Lower leg skin (tissue), 4 donors: ENCODE measurements at regions not wholly inside any gene's neighbourhood (a gene's known extent, or its start where the extent isn't known, plus 50 kb on each side); places are given as distances from the start of the nearest gene placed in this dataset.
A peak's percentile ranks its signal among the peaks of the same experiment; 100 is the strongest.

Experiments
- DNase-seq, 2 donors: peaks; one replicate each; pipeline ENCODE4 v3.0.0-alpha.2; 2019; ENCODE audit warnings: low spot score in 2 of 2
- H3K4me3 ChIP-seq: fragments of 200-600 bp; sonication (generic); 2 replicates; pipeline ENCODE4 v1.5.1; 2017; ENCODE audit warnings: mild to moderate bottlenecking, low read depth; ENCODE audit not compliant: poor library complexity, severe bottlenecking
- POLR2A ChIP-seq, 2 donors: fragments of 450-650 bp; IDR thresholded peaks; one replicate each; pipeline ENCODE4 v1.6.1; 2016 to 2017; ENCODE audit warnings: antibody characterized with exemption in 2 of 2, mild to moderate bottlenecking in 1 of 2, moderate library complexity in 1 of 2
- WGBS, 2 donors: methylation state at CpG; one replicate each; pipeline ENCODE4 v1.1.5; 2018; 5-methylcytosine and 5-hydroxymethylcytosine counted together
- intact Hi-C: fragments of 100-400 bp; cut with DNase I; formaldehyde crosslinking; loops from one replicate; pipeline ENCODE4 v1.15.0; 2023; ENCODE audit warnings: low total_unique reads
- TF ChIP-seq, protein P1 (sequence below), 3 donors: fragments of 450-650 bp; IDR thresholded peaks; one replicate each; pipeline ENCODE4 v1.5.1; 2016; ENCODE audit warnings: antibody characterized with exemption in 3 of 3, mild to moderate bottlenecking in 3 of 3, moderate library complexity in 2 of 3

GRCh38 chr1:229768232-229768631 lies 142.2 kb downstream of the URB2 start:
- DNase-seq = no peak
- TF ChIP-seq POLR2A (IDR thresholded peaks at IDR 0.05) = no peak
- TF ChIP-seq, protein P1, sequence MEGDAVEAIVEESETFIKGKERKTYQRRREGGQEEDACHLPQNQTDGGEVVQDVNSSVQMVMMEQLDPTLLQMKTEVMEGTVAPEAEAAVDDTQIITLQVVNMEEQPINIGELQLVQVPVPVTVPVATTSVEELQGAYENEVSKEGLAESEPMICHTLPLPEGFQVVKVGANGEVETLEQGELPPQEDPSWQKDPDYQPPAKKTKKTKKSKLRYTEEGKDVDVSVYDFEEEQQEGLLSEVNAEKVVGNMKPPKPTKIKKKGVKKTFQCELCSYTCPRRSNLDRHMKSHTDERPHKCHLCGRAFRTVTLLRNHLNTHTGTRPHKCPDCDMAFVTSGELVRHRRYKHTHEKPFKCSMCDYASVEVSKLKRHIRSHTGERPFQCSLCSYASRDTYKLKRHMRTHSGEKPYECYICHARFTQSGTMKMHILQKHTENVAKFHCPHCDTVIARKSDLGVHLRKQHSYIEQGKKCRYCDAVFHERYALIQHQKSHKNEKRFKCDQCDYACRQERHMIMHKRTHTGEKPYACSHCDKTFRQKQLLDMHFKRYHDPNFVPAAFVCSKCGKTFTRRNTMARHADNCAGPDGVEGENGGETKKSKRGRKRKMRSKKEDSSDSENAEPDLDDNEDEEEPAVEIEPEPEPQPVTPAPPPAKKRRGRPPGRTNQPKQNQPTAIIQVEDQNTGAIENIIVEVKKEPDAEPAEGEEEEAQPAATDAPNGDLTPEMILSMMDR (IDR thresholded peaks at IDR 0.05) = no peak
- WGBS, 2 donors = 39 to 56% methylated on average over 5 of the region's 5 CpGs
- intact Hi-C loops = no loop called here
- H3K4me3 ChIP-seq = no peak overlapping the region

DNA sequence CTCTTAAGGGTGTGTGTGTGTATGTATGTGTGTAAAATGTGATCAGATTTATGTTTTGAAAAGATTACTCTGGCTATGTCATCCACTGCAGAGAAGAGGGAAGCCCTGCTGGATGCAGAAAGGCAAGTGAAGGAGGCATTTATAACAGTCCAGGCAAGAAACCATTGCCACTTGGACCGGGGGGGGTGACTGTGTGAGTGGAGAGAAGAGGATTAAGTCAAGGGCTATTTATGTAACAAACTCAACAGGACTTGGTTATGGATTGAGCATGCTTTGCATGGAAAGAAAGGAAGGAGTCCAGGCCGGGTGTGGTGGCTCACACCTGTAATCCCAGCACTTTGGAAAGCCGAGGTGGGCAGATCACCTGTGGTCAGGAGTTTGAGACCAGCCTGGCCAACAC lies 143.0 kb downstream of the URB2 start:
- WGBS, 2 donors = 86 to 87% methylated on average over 3 of the region's 3 CpGs
- intact Hi-C loops = no loop called here
- no peak overlapping the region for H3K4me3 ChIP-seq
- DNase-seq = no peak
- TF ChIP-seq, protein P1 (IDR thresholded peaks at IDR 0.05) = no peak
- no peak for TF ChIP-seq POLR2A (IDR thresholded peaks at IDR 0.05)

DNA sequence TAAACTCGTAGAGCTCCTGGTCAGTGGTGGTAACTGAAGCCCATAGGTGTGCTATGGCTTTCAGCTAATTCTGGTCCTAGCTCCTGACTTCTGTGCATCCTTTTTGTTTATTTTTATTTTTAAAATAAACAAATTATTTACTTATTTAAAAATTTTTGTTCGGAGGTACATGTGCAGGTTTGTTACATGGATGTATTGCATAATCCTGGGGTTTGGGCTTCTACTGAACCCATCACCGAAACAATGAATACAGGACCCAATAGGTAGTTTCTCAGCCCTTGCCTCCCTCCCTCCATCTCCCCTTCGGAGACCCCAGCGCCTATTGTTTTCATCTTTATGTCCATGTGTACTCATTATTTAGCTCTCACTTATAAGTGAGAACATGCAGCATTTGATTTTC lies 143.8 kb downstream of the URB2 start:
- TF ChIP-seq POLR2A (IDR thresholded peaks at IDR 0.05) = no peak
- TF ChIP-seq, protein P1 (IDR thresholded peaks at IDR 0.05) = no peak
- no peak for DNase-seq
- H3K4me3 ChIP-seq = no peak overlapping the region
- intact Hi-C loops = no loop called here
- WGBS, 2 donors = 83 to 87% methylated on average over 5 of the region's 5 CpGs

- intact Hi-C loops = no loop called here
- TF ChIP-seq POLR2A (IDR thresholded peaks at IDR 0.05) = no peak
- TF ChIP-seq, protein P1 (IDR thresholded peaks at IDR 0.05) = no peak
- WGBS, 2 donors = 54 to 62% methylated on average over 5 of the region's 5 CpGs
- H3K4me3 ChIP-seq = no peak overlapping the region
- no peak for DNase-seq
These were observed 152.7 kb downstream of the URB2 start for GRCh38 chr1:229778794-229779193.

- no peak for TF ChIP-seq POLR2A (IDR thresholded peaks at IDR 0.05)
- TF ChIP-seq, protein P1 (IDR thresholded peaks at IDR 0.05) = no peak
- H3K4me3 ChIP-seq = no peak overlapping the region
- 31 to 34% methylated on average over 6 to 7 of the region's 7 CpGs for WGBS, 2 donors
- intact Hi-C loops = no loop called here
- peak in 1 of 2 donors; percentile 15 for DNase-seq
These were observed 155.4 kb downstream of the URB2 start for GRCh38 chr1:229781453-229781852.

DNA sequence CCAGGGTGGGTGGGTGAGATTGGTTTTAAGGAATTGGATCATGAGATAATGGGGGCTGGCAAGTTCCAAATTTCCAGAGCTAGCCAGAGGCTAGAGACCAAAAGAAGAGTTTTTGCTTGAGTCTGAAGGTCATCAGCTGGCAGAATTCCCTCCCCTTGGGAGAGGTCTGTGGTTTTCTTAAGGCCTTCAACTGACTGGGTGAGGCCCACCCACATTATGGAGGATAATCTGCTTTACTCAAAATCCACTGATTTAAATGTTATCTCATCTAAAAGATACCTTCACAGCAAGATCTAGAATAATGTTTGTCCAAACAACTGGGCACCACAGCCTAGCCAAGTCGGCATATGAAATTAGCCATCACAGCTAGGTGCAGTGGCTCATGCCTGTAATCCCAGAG lies 156.4 kb downstream of the URB2 start:
- TF ChIP-seq, protein P1 (IDR thresholded peaks at IDR 0.05) = no peak
- no peak for TF ChIP-seq POLR2A (IDR thresholded peaks at IDR 0.05)
- 83 to 100% methylated on average over 1 of the region's 1 CpG for WGBS, 2 donors
- intact Hi-C loops = no loop called here
- H3K4me3 ChIP-seq = no peak overlapping the region
- DNase-seq = no peak
